ENCODE measurements at regions not wholly inside any gene's neighbourhood (a gene's known extent, or its start where the extent isn't known, plus 50 kb on each side); places are given as distances from the start of the nearest gene placed in this dataset.

- TF ChIP-seq CTCF (IDR thresholded peaks at IDR 0.05; ENCODE audit: poor library complexity): peak; percentile 53
- no peak for TF ChIP-seq EZH2 (IDR thresholded peaks at IDR 0.05; ENCODE audit: borderline replicate concordance)
Observed at GRCh38 chr2:223674998-223675609, 72.9 kb upstream of the SCG2 start.
